Neuron (in vitro differentiated cells): ENCODE measurements at regions not wholly inside any gene's neighbourhood (a gene's known extent, or its start where the extent isn't known, plus 50 kb on each side); places are given as distances from the start of the nearest gene placed in this dataset.

Experiments
- H2AFZ ChIP-seq: one replicate; pipeline ENCODE4 v1.6.1; 2013; ENCODE audit warnings: low read depth, mild to moderate bottlenecking, inconsistent platforms, low read length, moderate library complexity
- H3K27me3 ChIP-seq: one replicate; pipeline ENCODE4 v1.6.1; 2013; ENCODE audit warnings: low read length; ENCODE audit not compliant: insufficient read depth
- H3K36me3 ChIP-seq: one replicate; pipeline ENCODE4 v1.6.1; 2013; ENCODE audit warnings: low read length; ENCODE audit not compliant: insufficient read depth
- H3K4me1 ChIP-seq: one replicate; pipeline ENCODE4 v1.6.1; 2013; ENCODE audit warnings: low read length; ENCODE audit not compliant: insufficient read depth
- H3K4me3 ChIP-seq: 2 replicates; pipeline ENCODE4 v1.5.1; 2013; ENCODE audit warnings: mild to moderate bottlenecking, low read length, moderate library complexity
- H3K9me3 ChIP-seq: one replicate; pipeline ENCODE4 v1.6.1; 2013; ENCODE audit warnings: low read length

DNA sequence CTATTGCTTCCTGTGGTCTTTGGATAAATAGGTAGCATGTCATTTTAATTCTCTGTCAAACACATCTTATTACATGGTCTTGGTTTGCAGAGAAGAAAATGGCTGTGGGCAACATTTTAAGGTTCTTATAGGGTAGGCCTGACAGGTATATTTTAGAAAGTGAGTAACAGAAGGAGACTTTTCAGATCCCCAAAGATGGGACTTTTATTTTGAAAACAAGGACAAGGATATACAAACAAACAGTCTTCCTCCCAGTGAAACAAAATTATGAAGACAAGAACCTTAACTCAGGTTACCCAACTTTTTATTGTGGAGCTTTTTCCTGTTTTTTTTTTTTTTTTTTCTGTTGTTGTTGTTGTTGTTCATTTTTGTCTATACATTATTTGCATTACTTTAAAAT is 916.2 kb downstream of the NTRK3 start:
- H3K27me3 ChIP-seq, result no peaks in the 10 kb centered on the region
- no peaks in the 10 kb centered on the region for H3K36me3 ChIP-seq
- H3K4me1 ChIP-seq, result no peaks in the 10 kb centered on the region
- H3K9me3 ChIP-seq, result no peaks in the 10 kb centered on the region
- no peak overlapping the region for H3K4me3 ChIP-seq
- H2AFZ ChIP-seq, result no peak overlapping the region

DNA sequence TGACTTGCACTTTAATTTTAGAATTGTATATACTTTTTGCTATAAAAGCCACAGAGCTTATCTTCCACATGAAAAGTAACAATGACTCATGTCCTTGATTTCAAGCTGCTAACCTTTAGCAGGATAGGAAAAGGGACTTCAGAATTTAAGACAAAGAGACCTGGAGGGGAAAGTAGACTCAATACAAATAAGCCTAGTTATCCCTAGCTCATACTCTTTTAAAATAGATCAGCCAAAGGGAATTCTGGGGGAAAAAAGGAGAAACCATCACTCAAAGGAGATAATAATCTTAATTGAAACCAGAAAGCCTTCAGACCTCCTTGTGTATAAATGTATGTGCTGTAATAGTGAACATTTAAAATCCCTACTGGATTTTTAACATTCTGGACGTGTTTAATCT is 930.3 kb downstream of the NTRK3 start:
- H3K27me3 ChIP-seq, result no peaks in the 10 kb centered on the region
- no peak overlapping the region for H3K4me3 ChIP-seq
- H3K36me3 ChIP-seq, result no peaks in the 10 kb centered on the region
- H2AFZ ChIP-seq, result no peak overlapping the region
- no peaks in the 10 kb centered on the region for H3K4me1 ChIP-seq
- no peaks in the 10 kb centered on the region for H3K9me3 ChIP-seq

DNA sequence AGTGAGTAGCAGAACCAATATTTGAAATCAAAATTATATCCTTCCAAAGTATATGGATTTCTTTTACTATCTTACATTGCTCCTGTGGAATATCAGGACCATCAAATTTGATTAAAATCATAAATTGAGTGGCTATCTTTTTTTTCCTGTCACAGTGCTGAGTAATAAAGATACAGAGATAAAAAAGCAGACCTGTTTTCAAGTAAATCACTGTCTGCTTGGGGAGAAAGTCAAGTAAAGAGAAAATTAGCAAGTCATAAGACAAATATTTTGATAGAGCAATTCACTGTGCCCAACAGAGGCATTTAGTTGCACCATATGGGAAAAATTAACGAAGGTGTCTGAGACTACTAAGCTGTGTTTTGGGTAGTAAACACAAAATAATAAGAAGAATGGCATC is 933.7 kb downstream of the NTRK3 start:
- Histone ChIP-seq H3K9me3 (no peaks in the 10 kb centered on the region), H3K4me1 (peaks cover 11% of the 10 kb centered on the region), H2AFZ (no peak overlapping the region), H3K36me3 (no peaks in the 10 kb centered on the region), H3K27me3 (no peaks in the 10 kb centered on the region), H3K4me3 (no peak overlapping the region)

DNA sequence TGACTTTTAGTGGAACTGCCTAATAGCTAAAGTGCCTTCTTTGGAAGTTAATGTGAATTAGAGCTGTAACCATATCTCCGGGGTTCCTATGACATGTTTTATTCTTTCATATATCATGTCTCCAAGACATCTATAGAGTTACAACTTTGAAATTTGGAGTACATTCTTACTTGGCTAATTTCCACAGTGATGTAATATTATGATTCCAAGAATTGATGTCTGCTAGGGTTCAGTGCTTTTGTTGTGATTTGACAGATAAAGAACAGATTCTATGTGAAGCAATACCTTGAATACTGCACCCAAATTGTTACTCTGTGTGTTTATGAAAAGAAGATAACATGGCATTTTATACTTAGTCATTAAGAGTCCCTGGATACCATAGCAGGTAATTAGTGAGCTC is 934.3 kb downstream of the NTRK3 start:
- Histone ChIP-seq H2AFZ (no peak overlapping the region), H3K4me1 (peaks cover 16% of the 10 kb centered on the region), H3K27me3 (no peaks in the 10 kb centered on the region), H3K9me3 (no peaks in the 10 kb centered on the region), H3K4me3 (no peak overlapping the region), H3K36me3 (no peaks in the 10 kb centered on the region)

DNA sequence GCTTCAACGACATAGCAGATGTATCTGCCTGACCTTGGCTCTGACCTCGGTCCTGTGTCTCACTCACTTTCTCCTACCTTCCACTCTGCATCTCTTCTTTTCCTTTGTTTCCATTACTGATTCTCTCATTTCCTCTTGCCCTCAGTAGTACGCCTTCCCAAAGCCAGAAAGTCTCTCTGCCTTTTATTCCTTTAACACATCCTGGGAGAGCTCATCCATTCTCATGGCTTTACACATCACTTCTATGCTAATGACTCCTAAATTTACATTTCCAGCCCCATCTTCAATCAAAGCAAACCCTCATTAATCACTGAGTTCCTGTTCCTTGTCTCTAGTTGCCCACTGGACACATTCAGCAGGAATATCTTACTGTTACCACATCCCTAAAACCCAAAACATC is 938.6 kb downstream of the NTRK3 start:
- Histone ChIP-seq H2AFZ (no peak overlapping the region), H3K9me3 (no peaks in the 10 kb centered on the region), H3K4me1 (peaks cover 16% of the 10 kb centered on the region), H3K36me3 (no peaks in the 10 kb centered on the region), H3K4me3 (no peak overlapping the region), H3K27me3 (no peaks in the 10 kb centered on the region)

DNA sequence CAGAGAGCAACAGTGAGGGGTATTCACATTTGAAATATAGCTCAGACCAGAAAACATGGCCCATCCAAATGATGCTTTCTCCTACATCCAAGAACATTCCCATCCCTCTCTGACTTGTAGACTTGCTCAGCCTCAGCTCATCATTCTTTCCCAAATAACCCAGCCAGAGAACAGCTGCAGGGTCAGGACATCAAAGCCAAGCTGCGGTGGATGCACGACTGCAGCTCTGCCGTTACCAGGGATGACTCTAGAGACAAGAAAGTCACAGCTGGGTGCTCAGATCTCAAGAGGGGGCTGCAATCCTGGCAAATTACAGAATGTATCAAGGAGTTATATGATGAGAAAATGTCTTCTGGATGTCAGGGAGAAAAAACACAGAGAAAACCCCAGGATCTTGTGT is 944.3 kb downstream of the NTRK3 start:
- Histone ChIP-seq H2AFZ (peak overlapping the region; percentile 5), H3K27me3 (no peaks in the 10 kb centered on the region), H3K36me3 (no peaks in the 10 kb centered on the region), H3K4me1 (peaks cover 10% of the 10 kb centered on the region), H3K4me3 (no peak overlapping the region), H3K9me3 (no peaks in the 10 kb centered on the region)

DNA sequence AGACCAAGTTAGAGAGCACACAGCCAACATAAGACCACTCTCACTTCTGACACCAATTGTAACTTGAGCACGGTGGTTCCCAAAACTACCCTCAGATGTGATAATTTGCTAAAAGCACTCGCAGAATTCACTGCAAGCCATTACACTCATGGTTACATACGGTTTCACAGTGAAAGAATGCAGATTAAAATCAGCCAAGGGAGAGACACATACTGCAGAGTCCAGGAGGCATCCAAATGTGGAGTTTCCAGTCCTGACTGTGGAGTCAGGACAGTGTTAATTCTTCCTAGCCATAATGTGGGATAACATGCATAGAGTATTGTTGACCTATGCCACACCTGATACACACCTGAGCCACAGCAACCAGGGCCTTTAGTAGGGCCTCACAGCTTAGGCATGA is 956.4 kb downstream of the NTRK3 start:
- no peaks in the 10 kb centered on the region for H3K9me3 ChIP-seq
- H3K4me3 ChIP-seq, result no peak overlapping the region
- no peaks in the 10 kb centered on the region for H3K4me1 ChIP-seq
- no peaks in the 10 kb centered on the region for H3K36me3 ChIP-seq
- no peaks in the 10 kb centered on the region for H3K27me3 ChIP-seq
- no peak overlapping the region for H2AFZ ChIP-seq

DNA sequence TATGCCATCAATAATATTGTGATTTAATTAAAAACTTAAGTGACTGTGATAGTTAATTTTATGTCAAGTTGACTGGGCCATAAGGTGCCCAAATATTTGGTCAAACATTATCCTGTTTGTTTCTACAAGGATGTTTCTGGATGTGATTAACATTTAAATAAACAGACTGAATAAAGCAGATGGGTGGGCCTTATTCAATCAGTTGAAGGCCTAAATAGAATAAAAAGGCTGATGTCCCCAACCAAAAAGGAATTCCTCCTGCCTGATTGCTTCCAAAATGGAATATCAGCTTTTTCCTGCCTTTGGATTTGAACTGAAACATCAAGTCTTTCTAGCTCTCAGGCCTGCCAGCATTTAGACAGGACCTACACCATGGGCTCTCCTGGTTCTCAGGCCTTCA is 961.7 kb downstream of the NTRK3 start:
- Histone ChIP-seq H2AFZ (no peak overlapping the region), H3K4me3 (no peak overlapping the region), H3K4me1 (no peaks in the 10 kb centered on the region), H3K27me3 (no peaks in the 10 kb centered on the region), H3K36me3 (no peaks in the 10 kb centered on the region), H3K9me3 (no peaks in the 10 kb centered on the region)

DNA sequence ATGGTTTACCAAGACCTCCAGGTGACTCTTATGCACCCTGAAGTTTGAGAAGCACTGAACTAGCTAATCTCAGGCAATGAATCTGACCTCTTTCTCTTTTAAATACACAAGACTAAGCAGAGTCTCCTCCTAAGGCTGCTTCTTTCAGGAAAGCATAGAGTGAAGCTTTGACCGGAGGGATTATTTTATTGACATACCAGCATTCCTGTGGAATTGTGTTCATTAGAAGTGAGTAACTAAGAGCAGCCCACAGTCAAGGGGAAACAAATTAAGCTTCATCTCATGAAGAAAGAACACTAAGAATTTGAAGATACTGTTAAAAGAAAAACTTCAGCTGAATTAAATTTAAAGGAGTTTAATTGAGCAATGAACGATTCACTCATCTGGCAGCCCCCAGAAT is 963.5 kb downstream of the NTRK3 start:
- H3K27me3 ChIP-seq, result no peaks in the 10 kb centered on the region

DNA sequence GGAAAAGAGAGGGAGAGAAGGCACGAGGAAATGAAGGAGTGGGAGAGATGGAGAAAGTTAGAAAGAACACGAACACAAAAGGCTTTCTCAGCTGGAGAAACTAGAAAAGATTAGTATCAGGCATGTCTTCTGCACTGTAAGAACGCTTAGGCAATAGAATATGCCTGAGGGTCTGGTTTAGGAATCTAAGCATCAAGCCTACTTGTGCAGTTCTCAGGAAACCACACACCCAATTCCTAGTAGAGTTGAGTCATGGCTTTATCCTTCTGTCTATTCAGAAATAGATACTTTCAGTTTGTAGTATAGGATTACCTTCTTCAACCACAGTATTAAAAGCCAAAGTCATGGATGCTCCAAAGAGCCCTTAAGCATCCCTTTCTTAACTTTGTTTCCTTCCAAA is 969.4 kb downstream of the NTRK3 start:
- Histone ChIP-seq H3K27me3 (no peaks in the 10 kb centered on the region), H3K36me3 (no peaks in the 10 kb centered on the region), H2AFZ (no peak overlapping the region), H3K9me3 (no peaks in the 10 kb centered on the region), H3K4me1 (no peaks in the 10 kb centered on the region), H3K4me3 (no peak overlapping the region)

More for the DNA sequence above, 963.5 kb downstream of the NTRK3 start:
- no peaks in the 10 kb centered on the region for H3K36me3 ChIP-seq
- H3K4me1 ChIP-seq, result no peaks in the 10 kb centered on the region
- no peak overlapping the region for H3K4me3 ChIP-seq
- no peak overlapping the region for H2AFZ ChIP-seq
- H3K9me3 ChIP-seq, result no peaks in the 10 kb centered on the region

DNA sequence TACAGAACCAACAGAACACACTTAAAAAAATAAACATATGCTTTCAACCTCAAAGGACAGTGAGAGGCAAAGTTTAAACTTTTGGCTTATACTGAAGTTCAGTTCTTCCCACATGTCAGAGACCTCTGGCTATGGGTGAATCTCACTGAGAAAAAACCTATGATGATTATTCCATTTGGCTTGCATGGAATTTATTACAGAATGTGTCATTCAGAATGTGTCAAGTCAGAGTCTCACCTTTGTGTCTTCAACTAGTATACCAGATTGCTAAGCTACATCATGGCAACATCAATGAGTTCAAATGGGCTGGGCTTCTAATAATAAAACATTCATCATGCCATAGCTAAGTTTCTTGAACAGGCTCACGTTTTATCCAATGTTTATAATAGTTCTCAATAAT is 987.0 kb downstream of the NTRK3 start:
- Histone ChIP-seq H3K36me3 (no peaks in the 10 kb centered on the region), H3K4me3 (no peak overlapping the region), H3K4me1 (no peaks in the 10 kb centered on the region), H3K9me3 (no peaks in the 10 kb centered on the region), H3K27me3 (no peaks in the 10 kb centered on the region), H2AFZ (no peak overlapping the region)

DNA sequence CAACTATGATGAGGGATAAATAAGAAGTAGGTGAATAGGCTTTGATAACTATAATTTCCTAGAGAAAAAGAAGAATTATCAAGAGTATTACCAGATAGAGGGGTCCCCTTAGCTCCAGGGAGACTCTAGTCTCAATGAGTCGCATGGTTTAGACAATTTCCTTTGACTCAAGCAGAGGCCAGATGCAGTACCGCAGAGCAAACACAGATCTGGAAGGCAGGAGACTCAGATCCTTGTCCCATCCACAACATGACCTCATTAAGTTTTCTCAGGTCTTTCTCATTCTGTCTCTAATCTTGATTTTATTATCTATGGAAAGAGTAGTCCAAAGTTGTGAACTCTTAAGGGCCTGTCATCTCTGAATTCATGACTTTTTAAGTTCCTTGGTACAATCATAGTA is 987.9 kb downstream of the NTRK3 start:
- Histone ChIP-seq H3K4me1 (no peaks in the 10 kb centered on the region), H3K27me3 (no peaks in the 10 kb centered on the region), H2AFZ (no peak overlapping the region), H3K36me3 (no peaks in the 10 kb centered on the region), H3K4me3 (no peak overlapping the region), H3K9me3 (no peaks in the 10 kb centered on the region)

DNA sequence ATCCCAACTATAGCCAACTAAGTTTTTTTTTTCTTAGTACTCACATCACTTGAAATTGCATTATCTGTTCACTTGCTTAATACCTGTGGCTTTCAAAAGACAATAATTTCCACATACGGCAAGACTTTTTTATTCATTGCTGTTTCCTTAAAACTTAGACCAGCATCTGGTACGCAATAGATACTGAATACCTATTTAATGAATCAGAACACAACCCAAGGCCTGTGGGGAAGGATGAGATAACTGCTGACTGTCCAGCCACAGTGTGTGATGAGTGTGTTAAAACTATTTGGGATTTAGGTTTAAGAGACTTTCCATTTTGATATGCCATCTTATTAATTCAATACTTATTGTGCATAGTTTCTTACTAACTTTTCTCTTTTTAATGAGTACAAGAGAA is 988.7 kb downstream of the NTRK3 start:
- no peak overlapping the region for H3K4me3 ChIP-seq
- H2AFZ ChIP-seq, result no peak overlapping the region
- no peaks in the 10 kb centered on the region for H3K36me3 ChIP-seq
- no peaks in the 10 kb centered on the region for H3K27me3 ChIP-seq
- no peaks in the 10 kb centered on the region for H3K4me1 ChIP-seq
- no peaks in the 10 kb centered on the region for H3K9me3 ChIP-seq

DNA sequence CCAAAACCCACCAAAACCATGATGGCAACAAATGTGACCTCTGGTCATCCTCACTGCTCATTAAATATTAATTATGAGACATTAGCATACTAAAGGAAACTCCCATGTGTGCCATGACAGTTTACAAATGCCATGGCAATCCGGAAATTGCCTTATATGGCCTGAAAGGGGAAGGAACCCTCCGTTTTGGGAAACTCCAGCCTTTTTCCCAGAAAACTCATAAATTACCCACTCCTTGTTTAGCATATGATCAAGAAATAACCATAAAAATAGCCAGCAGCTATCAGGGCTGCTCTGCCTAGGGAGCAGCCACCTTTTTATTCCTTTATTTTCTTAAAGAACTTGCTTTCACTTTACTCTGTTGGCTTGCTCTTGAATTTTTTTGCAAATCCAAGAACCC is 992.7 kb downstream of the NTRK3 start:
- Histone ChIP-seq H3K4me1 (no peaks in the 10 kb centered on the region), H3K27me3 (no peaks in the 10 kb centered on the region), H3K4me3 (no peak overlapping the region)

More for the DNA sequence above, 992.7 kb downstream of the NTRK3 start:
- H3K36me3 ChIP-seq, result no peaks in the 10 kb centered on the region
- H2AFZ ChIP-seq, result no peak overlapping the region
- H3K9me3 ChIP-seq, result no peaks in the 10 kb centered on the region
